Ishikawa (cell line): ENCODE measurements at regions not wholly inside any gene's neighbourhood (a gene's known extent, or its start where the extent isn't known, plus 50 kb on each side); places are given as distances from the start of the nearest gene placed in this dataset.

ENCODE experiments used
- CEBPB ChIP-seq: IDR thresholded peaks from 2 replicates; pipeline ENCODE4 v1.6.1; 2012
- EGR1 ChIP-seq: IDR thresholded peaks from 2 replicates; pipeline ENCODE4 v1.6.1; 2012
- EP300 ChIP-seq: IDR thresholded peaks from 2 replicates; pipeline ENCODE4 v1.6.1; 2012; ENCODE audit warnings: borderline replicate concordance
- FOXM1 ChIP-seq: IDR thresholded peaks from 2 replicates; pipeline ENCODE4 v1.6.1; 2012; ENCODE audit warnings: low read depth, borderline replicate concordance
- NFIC ChIP-seq: IDR thresholded peaks from 2 replicates; pipeline ENCODE4 v1.6.1; 2012
- RAD21 ChIP-seq: IDR thresholded peaks from 2 replicates; pipeline ENCODE4 v1.6.1; 2012; ENCODE audit warnings: low read depth
- REST ChIP-seq: IDR thresholded peaks from 2 replicates; pipeline ENCODE4 v1.6.1; 2012; ENCODE audit warnings: low read depth, mild to moderate bottlenecking
- TAF1 ChIP-seq: IDR thresholded peaks from 2 replicates; pipeline ENCODE4 v1.6.1; 2012; ENCODE audit warnings: low read depth, mild to moderate bottlenecking
- TCF12 ChIP-seq: IDR thresholded peaks from 2 replicates; pipeline ENCODE4 v1.6.1; 2012; ENCODE audit warnings: low read depth
- TEAD4 ChIP-seq: IDR thresholded peaks from 2 replicates; pipeline ENCODE4 v1.6.1; 2012
- YY1 ChIP-seq: IDR thresholded peaks from 2 replicates; pipeline ENCODE4 v1.6.1; 2012; ENCODE audit warnings: low read depth
- ZBTB7A ChIP-seq: IDR thresholded peaks from 2 replicates; pipeline ENCODE4 v1.6.1; 2012; ENCODE audit warnings: low read depth
- TF ChIP-seq, protein P1 (sequence below): IDR thresholded peaks from 2 replicates; pipeline ENCODE4 v1.6.1; 2012
- TF ChIP-seq, protein P2 (sequence below): IDR thresholded peaks from 2 replicates; pipeline ENCODE4 v1.6.1; 2012

DNA sequence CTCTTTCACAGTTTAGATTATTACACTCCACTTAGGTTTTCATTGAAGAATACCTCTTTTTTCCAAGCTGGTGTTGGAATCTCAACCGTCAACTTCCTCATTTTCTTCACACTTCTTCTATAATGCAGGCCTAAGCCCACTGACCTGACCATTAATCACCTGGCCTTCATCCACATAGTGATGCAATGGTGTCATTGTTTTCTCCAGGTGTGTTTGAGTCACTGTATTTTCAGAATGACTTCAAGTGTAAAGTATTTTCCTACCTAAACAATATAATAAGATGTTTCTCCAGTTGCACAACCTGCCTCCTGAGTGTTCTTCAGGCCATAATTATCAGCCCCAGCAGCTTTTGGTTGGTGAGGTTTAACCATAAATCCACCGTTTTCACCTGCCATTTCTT is 1675.1 kb downstream of the TP53TG3F start:
- TF ChIP-seq EGR1 (no peak), RAD21 (no peak), CEBPB (peak; percentile 97), REST (no peak), EP300 (peak; percentile 92), ZBTB7A (no peak), FOXM1 (peak; percentile 79), TAF1 (no peak), YY1 (no peak), TEAD4 (peak; percentile 87), NFIC (peak; percentile 87), TCF12 (peak; percentile 98)
- TF ChIP-seq, protein P1, sequence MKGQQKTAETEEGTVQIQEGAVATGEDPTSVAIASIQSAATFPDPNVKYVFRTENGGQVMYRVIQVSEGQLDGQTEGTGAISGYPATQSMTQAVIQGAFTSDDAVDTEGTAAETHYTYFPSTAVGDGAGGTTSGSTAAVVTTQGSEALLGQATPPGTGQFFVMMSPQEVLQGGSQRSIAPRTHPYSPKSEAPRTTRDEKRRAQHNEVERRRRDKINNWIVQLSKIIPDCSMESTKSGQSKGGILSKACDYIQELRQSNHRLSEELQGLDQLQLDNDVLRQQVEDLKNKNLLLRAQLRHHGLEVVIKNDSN, result no peak
- TF ChIP-seq, protein P2, sequence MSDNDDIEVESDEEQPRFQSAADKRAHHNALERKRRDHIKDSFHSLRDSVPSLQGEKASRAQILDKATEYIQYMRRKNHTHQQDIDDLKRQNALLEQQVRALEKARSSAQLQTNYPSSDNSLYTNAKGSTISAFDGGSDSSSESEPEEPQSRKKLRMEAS, result peak; percentile 75
